ENCODE measurements at regions not wholly inside any gene's neighbourhood (a gene's known extent, or its start where the extent isn't known, plus 50 kb on each side); places are given as distances from the start of the nearest gene placed in this dataset.
A peak's percentile ranks its signal among the peaks of the same experiment; 100 is the strongest.

DNA sequence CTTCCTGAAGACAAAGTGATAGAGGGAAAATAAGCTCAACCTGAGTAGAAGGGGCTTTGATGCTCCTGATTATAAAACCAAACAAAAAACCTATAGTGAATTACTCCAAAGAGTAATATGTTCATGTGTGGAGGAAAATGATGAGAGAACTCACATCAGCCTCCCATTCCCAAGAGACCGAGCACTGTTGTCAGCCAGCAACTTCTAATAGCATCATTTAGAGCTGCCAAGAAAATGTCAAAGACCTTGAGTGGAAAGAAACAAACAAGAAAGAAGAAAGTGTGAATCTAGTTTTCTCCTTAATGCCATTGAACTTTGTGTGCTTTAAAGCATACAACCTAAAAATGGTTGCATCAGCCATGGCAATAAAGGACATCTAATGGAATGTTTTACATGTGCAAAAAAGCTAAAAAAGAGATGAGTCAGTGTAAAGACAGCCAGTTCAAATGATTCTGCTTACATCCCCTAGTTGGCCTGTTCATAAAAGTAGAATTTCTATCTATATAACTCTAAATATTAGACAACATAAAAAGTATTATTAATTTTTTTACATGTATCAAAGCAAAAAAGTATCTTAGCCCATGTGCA lies 1066.2 kb downstream of the TDRD15 start:
- DNase-seq: no peak

DNA sequence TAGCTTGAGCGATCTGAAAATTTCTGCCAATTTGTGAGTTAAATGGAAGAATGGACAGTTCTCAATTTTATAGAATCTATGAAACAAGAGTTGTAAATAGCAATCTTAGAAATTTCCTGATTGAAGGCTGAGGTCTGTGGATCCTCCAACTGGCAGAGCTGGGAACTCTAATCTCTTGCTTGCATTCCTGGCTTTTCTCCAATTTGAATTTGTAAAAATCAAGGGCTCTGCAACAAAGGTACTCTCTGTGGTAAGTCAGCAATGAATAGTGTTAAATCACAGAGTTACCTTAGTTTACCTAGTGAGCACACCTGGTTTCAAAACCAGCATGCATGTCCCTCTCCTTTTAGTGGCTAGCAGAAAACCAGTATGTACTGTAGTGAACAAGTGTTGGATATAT lies 1070.5 kb downstream of the TDRD15 start:
- DNase-seq: no peak

DNA sequence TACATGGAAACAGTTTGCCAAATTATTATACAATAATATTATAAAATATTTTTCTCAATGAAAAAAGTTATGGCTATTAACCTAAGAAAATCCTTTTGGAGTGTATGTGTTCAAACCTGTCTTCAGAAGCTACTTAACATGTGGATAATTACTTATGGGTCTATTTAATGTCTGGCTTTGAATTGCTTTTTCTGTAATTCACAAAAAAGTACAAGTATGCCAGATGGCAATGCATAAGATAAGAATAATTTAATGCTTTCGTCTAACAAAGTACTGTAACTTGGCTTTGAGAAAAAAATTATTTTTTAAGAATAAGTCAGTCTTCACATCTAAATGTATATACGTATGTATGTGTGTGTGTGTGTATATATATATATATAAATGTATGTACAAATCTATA lies 1073.0 kb downstream of the TDRD15 start:
- DNase-seq: no peak

DNA sequence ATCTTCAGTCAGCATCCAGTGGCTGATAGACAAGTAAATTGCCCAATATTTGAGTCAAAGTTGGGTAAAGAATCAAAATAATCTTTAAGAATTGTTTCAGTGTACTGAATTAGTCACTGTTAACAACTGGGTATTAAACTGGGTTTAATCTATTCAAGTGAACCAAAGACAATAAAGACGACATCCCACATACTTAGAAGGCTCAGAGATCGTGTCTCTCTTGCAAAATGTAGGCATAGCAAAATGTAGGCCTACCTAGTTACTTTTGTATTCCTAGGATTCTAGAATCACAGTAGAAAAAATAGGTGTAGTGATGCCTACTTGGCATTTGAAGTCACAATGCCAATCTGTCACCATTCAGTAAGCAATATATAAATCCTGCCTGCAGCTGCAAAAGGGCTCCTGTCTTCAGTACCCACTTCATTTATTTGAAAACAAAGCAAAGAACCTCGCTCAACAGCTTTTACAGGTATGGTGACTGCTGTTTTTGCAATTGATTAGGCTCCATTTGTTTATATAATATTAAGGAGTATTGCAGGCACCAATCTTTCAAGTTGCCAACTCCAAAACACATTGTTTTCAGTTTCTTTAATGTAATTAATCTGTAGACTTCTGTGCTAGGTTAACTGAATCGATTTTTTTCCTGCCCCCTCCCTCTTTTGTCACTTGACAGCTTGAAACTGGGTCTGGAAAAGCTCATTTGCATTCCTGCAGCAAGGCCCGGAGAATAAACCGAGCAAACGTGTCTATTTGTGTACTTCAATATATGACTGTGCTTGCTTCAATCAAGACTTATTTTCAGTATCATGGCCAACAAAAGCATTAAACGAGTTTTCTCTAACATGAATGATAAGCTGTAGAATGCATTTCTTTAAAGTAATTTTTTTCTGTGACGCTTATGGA lies 1074.9 kb downstream of the TDRD15 start:
- DNase-seq: no peak

DNA sequence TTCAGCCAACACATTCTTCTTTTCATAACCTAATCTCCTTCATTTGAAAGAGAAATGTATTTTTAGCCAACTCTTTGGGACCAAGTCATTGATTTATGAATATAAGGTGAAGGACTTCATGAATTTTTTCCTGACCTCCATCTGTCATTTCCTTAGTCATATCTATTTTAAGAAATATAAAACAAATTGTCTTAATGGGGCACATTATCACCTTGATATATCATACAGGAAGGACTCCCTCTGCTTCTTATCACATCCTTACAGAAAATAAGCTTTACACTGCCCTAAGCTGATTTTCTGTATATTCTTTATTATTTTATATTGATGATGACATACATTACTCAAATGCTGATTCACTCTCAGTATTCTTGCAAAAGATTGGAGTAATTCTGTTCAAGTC lies 1076.2 kb downstream of the TDRD15 start:
- DNase-seq: no peak

DNA sequence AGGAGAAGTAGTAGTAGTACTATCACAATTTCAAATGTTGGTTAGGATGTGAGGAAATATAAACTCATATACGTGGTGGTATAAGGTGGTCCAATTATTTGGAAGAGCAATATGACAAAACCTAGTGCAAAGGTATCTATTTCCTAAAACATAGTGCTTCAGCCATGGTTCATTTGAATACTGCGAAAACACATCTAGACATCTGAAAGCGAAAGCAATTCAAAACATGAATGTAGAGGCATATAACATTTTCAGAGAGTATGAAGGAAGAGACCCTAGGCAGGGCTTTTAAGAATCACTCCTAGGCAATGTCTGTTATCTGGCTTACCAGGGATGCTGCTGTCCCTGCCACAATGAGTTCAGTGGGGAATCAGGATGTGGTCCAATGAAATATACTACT lies 1085.8 kb downstream of the TDRD15 start:
- DNase-seq: no peak

DNA sequence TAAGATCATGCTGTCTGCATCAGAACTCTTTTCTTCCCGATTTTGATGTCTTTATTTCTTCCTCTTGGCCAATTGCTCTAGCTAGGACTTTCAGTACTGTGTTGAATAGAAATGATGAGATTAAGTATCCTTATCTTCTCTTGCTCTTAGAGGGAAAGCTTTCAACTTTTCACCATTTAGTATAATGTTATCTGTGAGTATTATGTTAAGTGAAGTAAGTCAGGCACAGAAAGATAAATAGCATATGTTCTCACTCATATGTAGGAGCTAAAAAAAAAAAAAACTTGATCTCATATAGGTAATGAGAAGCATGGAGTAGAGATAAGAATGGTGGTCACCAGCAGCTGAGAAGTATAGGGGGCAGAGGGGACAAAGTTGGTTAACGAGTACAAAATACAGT lies 1089.5 kb downstream of the TDRD15 start:
- no peak for DNase-seq

DNA sequence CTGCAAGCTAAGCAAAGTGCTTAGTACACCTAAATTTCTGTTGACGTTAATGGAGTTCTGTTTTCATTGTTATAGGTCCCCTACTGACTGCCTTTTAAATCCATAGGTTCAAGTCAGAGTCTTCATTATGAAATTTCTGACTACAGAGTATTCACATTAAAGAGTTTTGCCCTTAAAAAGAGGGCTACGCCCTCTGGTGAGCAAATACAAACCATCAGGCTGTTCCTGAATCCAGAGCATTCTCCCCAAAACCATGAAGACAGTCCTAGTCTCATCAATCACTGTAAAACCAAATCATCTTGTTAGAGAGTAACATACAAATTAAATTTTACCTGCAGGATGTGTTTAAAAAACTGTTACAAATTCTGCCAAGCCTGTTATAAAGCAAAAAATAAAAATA lies 1091.7 kb downstream of the TDRD15 start:
- no peak for DNase-seq

DNA sequence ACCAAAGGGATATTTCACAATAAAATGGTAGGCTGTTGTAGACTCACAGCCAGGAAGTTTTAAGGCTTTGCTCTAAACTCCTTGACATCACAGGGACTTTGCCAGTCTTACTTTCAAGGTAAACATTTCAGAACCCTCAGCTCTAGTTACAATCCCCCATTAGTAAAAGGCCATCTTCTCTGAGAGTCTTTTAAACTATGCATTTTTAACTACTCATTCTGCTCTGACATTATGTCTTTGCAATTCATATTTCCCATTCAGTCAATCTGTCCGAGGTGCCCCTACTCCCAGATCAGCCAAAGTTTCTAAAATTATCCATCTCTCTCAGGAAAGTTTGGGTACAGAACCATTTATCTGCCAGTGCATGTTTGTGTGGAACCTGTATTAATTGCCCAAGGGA lies 1094.1 kb downstream of the TDRD15 start:
- DNase-seq: no peak

DNA sequence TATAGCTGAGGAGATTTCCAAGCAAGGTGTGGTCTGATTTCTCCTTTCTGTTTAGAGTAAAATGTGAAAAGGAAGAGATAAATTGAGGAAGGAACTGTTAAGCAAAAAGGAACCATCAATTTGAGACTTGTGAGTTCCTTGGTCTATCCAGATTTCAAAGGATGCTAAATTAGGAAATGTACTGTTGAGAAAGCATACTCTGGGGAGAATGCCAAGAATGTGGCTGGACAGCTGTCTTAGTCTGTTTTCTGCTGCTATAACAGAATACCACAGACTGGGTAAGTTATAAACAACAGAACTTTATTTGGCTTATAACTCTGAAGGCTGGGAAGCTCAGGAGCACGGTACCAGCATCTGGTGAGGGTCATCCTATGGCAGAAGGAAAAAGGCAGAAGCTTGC lies 1097.2 kb downstream of the TDRD15 start:
- DNase-seq: no peak

DNA sequence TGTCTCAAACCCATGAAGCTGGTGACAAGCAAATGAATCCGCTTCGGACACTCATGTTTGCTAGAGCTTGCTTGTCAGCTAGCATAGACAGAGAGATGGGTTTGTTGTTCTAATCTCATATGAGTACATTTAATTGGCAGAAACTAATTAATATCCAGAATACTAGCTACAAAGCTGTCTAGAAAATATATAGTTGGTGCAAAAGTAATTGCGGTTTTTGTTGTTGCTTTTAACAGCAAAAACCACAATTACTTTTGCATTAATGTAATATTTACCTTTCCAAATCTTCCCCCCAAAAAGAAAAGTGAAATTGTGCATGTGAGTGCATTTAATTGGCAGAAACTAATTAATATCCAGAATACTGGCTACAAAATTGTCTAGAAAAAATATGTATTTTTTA lies 1115.2 kb downstream of the TDRD15 start:
- DNase-seq: no peak

DNA sequence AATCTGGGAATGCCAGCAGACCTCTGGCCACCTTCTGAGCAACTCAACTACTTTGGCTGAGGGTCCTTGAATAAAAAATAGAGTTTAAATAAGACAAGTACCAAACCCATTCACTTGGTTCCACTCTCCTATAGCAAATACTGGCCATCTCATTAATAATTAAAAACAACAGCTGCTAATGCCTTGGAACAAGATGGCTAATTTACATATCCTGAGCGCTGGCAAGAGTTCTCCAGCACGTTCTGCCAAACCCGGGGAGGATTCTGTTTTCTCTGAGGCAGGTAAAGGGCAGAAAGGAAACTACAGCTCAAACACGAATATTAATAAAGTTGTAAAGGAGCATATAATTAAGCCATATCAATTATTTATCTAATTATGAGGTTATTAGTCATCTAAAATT lies 1123.7 kb downstream of the TDRD15 start:
- DNase-seq: no peak

DNA sequence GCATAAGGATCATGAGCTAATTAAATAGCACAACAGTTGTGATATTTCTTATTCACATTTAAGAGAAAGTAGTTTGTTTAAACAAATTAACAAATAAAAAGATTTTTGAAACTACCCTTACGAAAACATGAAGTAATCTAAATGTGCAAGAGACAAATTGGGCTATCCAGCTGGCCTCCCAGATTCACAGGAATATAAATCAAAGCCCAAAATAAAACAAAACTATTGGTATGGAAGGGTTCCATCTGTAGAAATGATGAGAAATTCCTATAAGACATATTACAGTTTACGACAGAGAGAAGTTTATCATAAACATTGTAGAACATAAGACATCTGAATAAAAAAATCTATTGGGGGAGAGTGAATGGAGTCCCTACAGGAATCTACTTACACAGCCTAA lies 1125.1 kb downstream of the TDRD15 start:
- DNase-seq: no peak

DNA sequence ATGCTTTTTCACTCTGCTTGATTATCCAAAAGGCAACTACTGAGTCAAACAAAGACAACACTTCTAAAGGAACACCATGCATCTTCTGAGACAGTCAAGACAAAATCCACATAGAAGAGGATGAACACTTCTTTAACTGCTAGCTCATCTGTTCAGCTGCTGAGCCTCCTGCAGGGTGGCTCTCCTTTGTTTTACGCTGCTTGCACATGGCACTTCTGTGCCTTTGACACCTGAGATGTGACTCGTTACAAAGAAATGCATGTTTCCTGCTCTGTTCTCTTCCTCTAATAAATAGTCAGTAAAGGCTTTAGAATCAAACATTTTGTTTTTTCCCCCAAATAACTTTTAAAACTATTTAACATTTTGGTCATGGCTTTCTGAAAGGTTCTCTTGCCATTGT lies 1129.4 kb downstream of the TDRD15 start:
- DNase-seq: peak; percentile 35

DNA sequence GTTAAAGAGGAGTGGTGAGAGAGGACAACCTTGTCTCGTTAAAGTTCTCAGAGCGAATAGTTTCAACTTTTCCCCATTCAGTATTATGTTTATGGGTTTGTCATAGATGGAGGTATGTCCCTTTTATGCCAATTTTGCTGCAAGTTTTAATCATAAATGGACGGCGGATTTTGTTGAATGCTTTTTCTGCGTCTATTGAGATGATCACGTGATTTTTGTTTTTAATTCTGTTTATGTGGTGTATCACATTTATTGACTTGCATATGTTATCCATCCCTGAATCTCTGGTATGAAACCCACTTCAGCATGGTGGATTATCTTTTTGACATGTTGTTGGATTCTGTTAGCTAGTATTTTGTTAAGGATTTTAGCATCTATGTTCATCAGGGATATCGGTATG lies 1123.8 kb upstream of the KLHL29 start:
- no peak for DNase-seq

DNA sequence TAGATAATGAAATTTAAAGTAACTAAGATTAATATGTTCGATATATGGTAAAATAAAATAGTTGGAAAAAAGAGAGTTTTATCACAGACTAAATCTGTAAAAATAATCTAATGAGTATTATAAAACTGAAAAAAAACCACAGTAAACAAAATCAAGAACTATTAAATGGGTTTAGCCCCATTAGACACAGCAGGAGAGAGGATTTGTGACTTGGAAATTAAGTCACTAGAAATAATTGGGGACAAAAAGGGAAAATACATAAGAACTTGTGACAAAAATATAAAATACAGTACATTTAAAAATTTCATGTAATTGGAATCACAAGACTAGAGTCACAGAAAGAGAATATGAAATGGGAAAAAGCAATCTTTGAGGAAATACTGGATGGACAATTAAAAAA lies 1114.6 kb upstream of the KLHL29 start:
- DNase-seq: no peak

DNA sequence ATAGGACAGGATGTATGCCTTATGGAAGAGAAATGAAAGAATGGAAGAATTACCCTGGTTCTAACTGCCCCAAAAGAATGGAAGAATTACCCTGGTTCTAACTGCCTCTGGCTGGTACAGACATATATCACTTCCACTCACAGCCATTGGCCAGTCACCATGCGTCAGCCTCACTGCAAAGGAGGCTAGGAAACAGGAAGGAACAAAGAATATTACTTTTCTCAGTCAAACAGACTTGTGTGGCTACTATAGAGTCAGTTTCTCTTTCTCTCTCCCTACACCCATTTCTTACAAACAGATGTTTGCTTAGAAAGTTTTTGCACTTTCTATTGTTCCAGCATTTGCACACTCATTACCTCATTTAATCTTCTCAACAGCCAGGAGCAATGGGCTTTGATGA lies 1111.1 kb upstream of the KLHL29 start:
- no peak for DNase-seq

DNA sequence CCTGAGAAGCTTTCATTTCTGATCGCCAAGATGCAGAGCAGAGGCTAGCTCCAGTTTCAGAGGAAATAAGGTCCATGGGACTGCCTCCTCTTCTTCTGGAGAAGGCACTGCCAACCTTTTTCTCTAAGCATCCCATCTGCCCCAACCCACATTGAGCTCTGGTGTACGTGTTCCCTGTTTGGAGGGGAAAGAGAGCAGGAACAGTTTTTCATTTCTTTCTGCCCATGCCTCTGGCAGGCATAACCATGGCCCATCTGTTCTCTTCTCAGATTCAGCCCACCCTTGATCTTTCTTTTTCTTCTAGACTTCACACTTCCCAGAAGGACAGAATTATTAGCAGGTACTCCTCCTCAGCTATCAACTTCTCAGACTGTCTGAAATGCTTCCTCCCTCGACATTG lies 1110.3 kb upstream of the KLHL29 start:
- DNase-seq: no peak

DNA sequence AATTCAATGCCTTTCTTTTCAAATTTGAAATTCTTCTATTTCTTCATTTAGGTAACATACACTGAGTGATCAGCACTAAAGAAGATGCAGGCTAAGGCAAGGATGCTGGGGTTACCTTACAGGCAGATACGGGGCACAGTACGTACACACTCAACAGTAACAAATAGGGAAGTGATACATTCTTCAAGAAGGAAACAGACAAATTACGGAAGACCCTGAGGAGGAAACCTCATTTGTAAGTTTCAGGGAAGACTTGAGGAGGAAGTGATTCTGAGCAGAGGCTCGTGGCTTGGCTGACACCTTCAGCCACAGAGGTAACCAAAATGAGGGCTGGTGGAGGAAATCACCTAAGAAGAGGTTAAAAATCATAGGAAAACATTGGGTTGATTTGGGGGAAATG lies 1108.3 kb upstream of the KLHL29 start:
- DNase-seq: no peak

DNA sequence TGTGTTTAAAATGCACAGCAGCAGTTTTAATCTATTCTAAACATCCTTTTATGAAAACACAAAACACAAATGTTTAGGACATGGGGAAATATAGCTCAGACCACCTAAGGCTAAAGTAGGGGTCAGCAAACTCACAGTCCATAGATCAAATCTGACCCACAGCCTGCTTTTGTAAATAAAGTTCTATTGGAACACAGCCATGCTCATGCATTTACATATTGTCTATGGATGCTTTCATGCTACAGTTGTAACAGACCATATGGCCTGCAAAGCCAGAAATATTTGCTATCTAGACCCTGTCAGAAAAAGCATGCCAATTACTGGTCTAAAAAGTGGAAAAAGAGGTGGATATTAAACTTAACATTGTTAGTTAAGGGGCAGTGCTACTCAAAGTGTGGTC lies 1105.4 kb upstream of the KLHL29 start:
- DNase-seq: no peak

DNA sequence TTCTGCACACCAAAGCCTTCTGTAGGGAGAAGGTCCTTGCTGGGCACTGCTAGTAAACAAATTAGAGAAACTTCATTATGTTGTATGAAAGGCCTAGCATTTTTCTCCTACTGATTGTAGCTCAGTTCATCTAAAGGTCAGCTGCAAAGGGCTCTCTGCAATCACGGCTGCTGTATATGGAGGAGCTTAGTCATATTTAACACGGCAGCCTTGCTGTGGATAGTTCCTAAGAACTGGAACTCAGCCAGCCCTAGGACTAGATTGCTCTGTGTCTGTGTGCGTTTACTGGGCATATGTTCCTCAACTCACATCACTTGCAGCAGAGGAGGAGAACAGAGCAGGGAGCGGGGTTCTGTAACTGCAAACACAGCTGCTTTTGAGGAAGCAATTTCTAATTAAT lies 1103.9 kb upstream of the KLHL29 start:
- peak; percentile 53 for DNase-seq

DNA sequence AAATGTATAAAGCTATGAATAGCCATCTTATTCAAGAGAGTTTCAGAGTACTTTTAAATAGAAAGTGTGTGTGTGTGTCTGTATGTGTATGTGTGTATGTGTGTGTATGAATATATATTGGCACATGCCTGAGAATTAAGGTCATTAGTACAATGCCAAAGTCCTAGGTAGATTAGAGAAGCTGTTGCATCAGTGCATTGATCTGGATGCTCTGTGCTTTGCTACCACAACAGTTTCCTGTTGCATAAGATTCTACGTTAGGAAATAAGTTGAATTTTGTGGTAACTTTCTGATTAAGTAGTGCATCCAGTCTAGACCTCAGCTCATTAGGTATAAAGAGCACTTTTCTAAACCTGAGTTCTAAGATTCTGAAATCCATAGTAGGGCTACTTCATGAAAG lies 1102.8 kb upstream of the KLHL29 start:
- no peak for DNase-seq

DNA sequence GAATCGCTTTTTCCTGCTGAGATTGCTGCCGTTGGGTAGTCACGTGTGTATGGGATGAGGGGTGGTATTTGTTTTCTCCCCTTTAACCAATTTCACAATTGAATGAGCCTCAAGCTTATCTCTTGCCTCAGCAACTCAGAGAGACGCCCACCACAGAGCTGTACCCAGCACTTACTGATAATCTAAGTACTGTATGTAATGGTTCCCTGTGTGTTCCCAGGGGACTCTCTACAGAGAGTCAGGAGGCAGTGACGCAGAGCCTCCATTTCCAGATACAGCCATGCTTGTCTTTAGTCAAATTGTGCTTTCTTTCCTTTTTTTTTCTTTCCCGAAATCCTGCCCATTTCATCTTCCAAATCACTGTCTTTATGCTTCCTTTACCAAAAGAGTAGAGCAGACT lies 1102.1 kb upstream of the KLHL29 start:
- no peak for DNase-seq

DNA sequence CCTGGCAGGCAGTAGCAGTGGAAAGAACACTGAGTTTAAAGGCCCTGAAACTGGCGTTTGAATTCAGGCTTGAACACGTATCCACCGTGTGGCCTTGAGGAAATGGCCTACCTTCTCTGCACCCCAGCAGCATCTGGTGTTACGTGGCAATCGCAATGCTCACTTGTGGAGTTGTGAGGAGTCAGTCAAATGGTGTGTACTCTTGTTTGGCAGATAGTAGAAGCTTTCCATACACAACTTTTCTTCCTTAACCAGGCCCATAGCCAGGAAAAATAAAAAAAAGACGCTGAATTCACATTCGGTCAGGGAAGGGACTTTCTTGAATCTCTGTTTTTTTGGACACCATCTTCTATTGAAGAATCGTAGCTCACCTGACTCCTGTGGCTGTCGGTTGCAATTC lies 1101.5 kb upstream of the KLHL29 start:
- DNase-seq: no peak

DNA sequence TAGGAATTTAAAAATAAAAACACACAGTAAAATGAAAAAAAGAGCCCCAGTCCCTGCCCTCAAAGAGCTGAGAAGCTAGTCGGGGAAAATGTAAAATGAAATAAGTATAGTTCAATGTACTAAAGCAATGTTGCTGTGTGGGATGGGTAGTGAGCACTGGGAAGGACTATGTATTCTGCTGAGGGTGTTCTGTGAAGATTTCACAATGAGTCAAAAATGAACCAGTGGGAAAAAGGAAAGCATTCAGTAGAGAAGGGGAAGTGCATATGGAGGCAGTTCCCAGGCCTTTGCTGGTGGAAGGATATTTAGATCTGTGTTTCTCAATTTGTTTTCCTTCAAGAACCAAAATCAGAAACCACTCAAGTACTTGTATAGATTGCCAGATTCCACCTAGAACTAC lies 1094.7 kb upstream of the KLHL29 start:
- DNase-seq: no peak

Measured in DMS53 (cell line).